GM11168 (cell line): ENCODE measurements at regions not wholly inside any gene's neighbourhood (a gene's known extent, or its start where the extent isn't known, plus 50 kb on each side); places are given as distances from the start of the nearest gene placed in this dataset.
"Not testable (repeated sequence)": the region's sequence is repeated elsewhere in the genome, so short reads cannot be mapped to it uniquely, and the experiment has no call there.

ENCODE experiments used
- in situ Hi-C: fragments of 300-500 bp; cut with MboI; formaldehyde crosslinking; loops from one replicate; pipeline ENCODE4 v1.12.0; 2022; ENCODE audit warnings: low sequenced_read_pairs; ENCODE audit not compliant: unreplicated experiment

GRCh38 chr6:74734901-74735300 lies 471.0 kb downstream of the COL12A1 start:
- in situ Hi-C loops = no loop called here

- in situ Hi-C loops = no loop called here
Measured at GRCh38 chr6:74733830-74734620, 471.8 kb downstream of the COL12A1 start.

GRCh38 chr6:74731931-74732330 lies 473.9 kb downstream of the COL12A1 start:
- in situ Hi-C loops = no loop called here

- in situ Hi-C loops = no loop called here
Measured at GRCh38 chr6:74731204-74731603, 474.6 kb downstream of the COL12A1 start.

- in situ Hi-C loops = no loop called here
Measured at GRCh38 chr6:74720923-74721322, 484.9 kb downstream of the COL12A1 start.

GRCh38 chr6:74717591-74717990 lies 488.3 kb downstream of the COL12A1 start:
- in situ Hi-C loops = no loop called here

- in situ Hi-C loops = no loop called here
Measured at GRCh38 chr6:74715355-74716085, 490.3 kb downstream of the COL12A1 start.

- in situ Hi-C loops = no loop called here
Measured at GRCh38 chr6:74713941-74714340, 491.9 kb downstream of the COL12A1 start.

GRCh38 chr6:74705451-74705850 lies 500.4 kb downstream of the COL12A1 start:
- in situ Hi-C loops = no loop called here

GRCh38 chr6:74704540-74704939 lies 501.3 kb downstream of the COL12A1 start:
- in situ Hi-C loops = not testable (repeated sequence)

- in situ Hi-C loops = no loop called here
Measured at GRCh38 chr6:74690365-74690764, 515.5 kb downstream of the COL12A1 start.

GRCh38 chr6:74689601-74690000 lies 516.3 kb downstream of the COL12A1 start:
- in situ Hi-C loops = no loop called here

- in situ Hi-C loops = no loop called here
Measured at GRCh38 chr6:74677463-74677862, 528.4 kb downstream of the COL12A1 start.

GRCh38 chr6:74676906-74677305 lies 528.9 kb downstream of the COL12A1 start:
- in situ Hi-C loops = no loop called here

GRCh38 chr6:74674377-74674776 lies 531.5 kb downstream of the COL12A1 start:
- in situ Hi-C loops = no loop called here

GRCh38 chr6:74671558-74672025 lies 534.3 kb downstream of the COL12A1 start:
- in situ Hi-C loops = no loop called here

- in situ Hi-C loops = no loop called here
Measured at GRCh38 chr6:74658391-74658790, 547.5 kb downstream of the COL12A1 start.

GRCh38 chr6:74657931-74658330 lies 547.9 kb downstream of the COL12A1 start:
- in situ Hi-C loops = no loop called here

- in situ Hi-C loops = no loop called here
Measured at GRCh38 chr6:74657011-74657410, 548.8 kb downstream of the COL12A1 start.

GRCh38 chr6:74656453-74656852 lies 549.4 kb downstream of the COL12A1 start:
- in situ Hi-C loops = no loop called here

GRCh38 chr6:74654296-74654695 lies 551.6 kb downstream of the COL12A1 start:
- in situ Hi-C loops = no loop called here
